ENCODE measurements at regions not wholly inside any gene's neighbourhood (a gene's known extent, or its start where the extent isn't known, plus 50 kb on each side); places are given as distances from the start of the nearest gene placed in this dataset.
"Not testable (repeated sequence)": the region's sequence is repeated elsewhere in the genome, so short reads cannot be mapped to it uniquely, and the experiment has no call there.

- not testable (repeated sequence) for TF ChIP-seq CTCF (IDR thresholded peaks at IDR 0.05 in 8 of 11, conservative IDR thresholded peaks at IDR 0.05 in 3 of 11); POLR2AphosphoS5 (IDR thresholded peaks at IDR 0.05); POLR2A (IDR thresholded peaks at IDR 0.05)
Observed at GRCh38 chr4:140219070-140219469, 65.1 kb upstream of the MAML3 start.
